ENCODE measurements at regions not wholly inside any gene's neighbourhood (a gene's known extent, or its start where the extent isn't known, plus 50 kb on each side); places are given as distances from the start of the nearest gene placed in this dataset.

GRCh38 chr16:47972246-47972985 is 183.4 kb downstream of the ABCC12 start:
- TF ChIP-seq MAFK (IDR thresholded peaks at IDR 0.05; ENCODE audit: low read depth, low read length), result no peak
- TF ChIP-seq EP300 (IDR thresholded peaks at IDR 0.05; ENCODE audit: borderline replicate concordance in 1 of 2, low read depth in 2 of 2, low read length in 2 of 2), result no peak
- TF ChIP-seq CEBPB (IDR thresholded peaks at IDR 0.05; ENCODE audit: low read depth, low read length), result no peak
